ENCODE measurements at regions not wholly inside any gene's neighbourhood (a gene's known extent, or its start where the extent isn't known, plus 50 kb on each side); places are given as distances from the start of the nearest gene placed in this dataset.
"Not testable (repeated sequence)": the region's sequence is repeated elsewhere in the genome, so short reads cannot be mapped to it uniquely, and the experiment has no call there.

DNA sequence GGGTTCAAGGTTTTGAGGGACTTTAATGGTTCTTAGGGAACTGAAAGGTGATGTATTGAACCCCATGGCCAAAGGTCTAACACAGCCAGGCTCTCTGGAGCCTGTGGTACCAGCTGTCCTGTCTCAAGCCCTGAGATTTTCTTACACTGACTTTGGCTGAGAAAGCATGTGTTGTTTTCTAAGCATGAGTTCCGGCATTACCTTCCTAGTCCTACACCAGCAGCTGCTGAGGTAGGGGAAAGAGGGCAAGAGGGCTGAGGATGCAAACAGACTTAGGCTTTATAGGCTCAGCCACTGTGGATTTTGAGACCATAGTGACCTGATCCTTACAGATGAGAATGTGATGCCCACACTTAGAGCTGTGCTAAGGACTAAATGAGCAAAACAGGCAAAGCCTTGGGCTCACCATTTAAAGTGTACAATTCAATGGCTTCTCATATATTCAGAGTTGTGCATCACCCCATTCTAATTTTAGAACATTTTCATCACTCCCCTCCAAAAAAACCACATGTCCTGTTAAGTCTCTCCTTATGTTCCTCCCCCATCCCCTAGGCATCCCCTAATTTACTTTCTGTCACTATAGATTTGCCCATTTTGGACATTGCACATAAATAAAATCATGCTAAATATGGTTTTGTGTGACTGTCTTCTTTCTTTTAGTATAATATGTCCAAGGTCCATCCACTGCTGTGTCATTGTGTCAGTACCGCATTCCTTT is 99.7 kb upstream of the OTOS start:
- Histone ChIP-seq H3K4me3 (no peak overlapping the region), H3K36me3 (no peaks in the 10 kb centered on the region), H3K9ac (ENCODE audit: low read depth in 2 of 2, low read length in 2 of 2) (no peak overlapping the region), H3K4me1 (no peaks in the 10 kb centered on the region), H3K27me3 (no peaks in the 10 kb centered on the region), H3K9me3 (no peaks in the 10 kb centered on the region), H3K27ac (no peak overlapping the region)
- no peak for DNase-seq
- intact Hi-C loops (cut with DNase I) = no loop called here
- no peak for TF ChIP-seq CTCF (IDR thresholded peaks at IDR 0.05)

GRCh38 chr2:240240781-240241180 is 100.3 kb upstream of the OTOS start:
- H3K4me1 ChIP-seq = no peaks in the 10 kb centered on the region
- H3K9me3 ChIP-seq = no peaks in the 10 kb centered on the region
- DNase-seq = no peak
- no peak for TF ChIP-seq CTCF (IDR thresholded peaks at IDR 0.05)
- no peak overlapping the region for H3K9ac ChIP-seq (ENCODE audit: low read depth in 2 of 2, low read length in 2 of 2)
- H3K36me3 ChIP-seq = no peaks in the 10 kb centered on the region
- no peak overlapping the region for H3K4me3 ChIP-seq
- intact Hi-C loops (cut with DNase I) = no loop called here
- H3K27ac ChIP-seq = no peak overlapping the region
- H3K27me3 ChIP-seq = no peaks in the 10 kb centered on the region

GRCh38 chr2:240241572-240241971 is 101.1 kb upstream of the OTOS start:
- intact Hi-C loops (cut with DNase I) = no loop called here
- Histone ChIP-seq H3K27ac (no peak overlapping the region), H3K9me3 (no peaks in the 10 kb centered on the region), H3K4me1 (no peaks in the 10 kb centered on the region), H3K9ac (ENCODE audit: low read depth in 2 of 2, low read length in 2 of 2) (no peak overlapping the region), H3K27me3 (no peaks in the 10 kb centered on the region), H3K4me3 (no peak overlapping the region), H3K36me3 (no peaks in the 10 kb centered on the region)
- no peak for TF ChIP-seq CTCF (IDR thresholded peaks at IDR 0.05)
- DNase-seq = no peak

GRCh38 chr2:240243049-240243448 is 102.6 kb upstream of the OTOS start:
- peak; percentile 7 for DNase-seq
- intact Hi-C loops (cut with DNase I); H3K4me3 ChIP-seq; H3K36me3 ChIP-seq; H3K9ac ChIP-seq (ENCODE audit: low read depth in 2 of 2, low read length in 2 of 2); H3K27ac ChIP-seq; H3K4me1 ChIP-seq; H3K27me3 ChIP-seq; H3K9me3 ChIP-seq: not testable (repeated sequence)

DNA sequence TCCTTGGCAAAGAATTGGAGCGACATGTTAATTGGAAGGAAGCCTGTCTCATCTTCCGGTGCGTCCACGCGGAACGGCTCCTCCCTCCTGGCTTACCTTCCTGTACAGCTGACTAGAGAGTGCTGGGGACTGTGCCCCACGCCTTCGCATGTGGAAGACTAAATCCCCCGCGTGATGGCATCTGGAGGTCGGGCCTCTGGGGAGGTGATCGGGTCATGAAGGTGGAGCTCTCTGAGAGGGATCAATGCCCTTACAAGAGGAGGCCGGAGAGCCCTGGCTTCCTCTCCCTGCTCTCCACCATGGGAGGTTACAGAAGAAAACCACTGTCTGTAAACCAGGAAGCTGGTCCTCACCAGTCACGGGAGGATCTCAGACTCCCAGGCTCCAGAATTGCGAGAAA is 104.1 kb upstream of the OTOS start:
- intact Hi-C loops (cut with DNase I) = no loop called here
- Histone ChIP-seq H3K27ac (no peak overlapping the region), H3K9ac (ENCODE audit: low read depth in 2 of 2, low read length in 2 of 2) (no peak overlapping the region), H3K36me3 (no peaks in the 10 kb centered on the region), H3K9me3 (no peaks in the 10 kb centered on the region), H3K4me3 (no peak overlapping the region), H3K27me3 (no peaks in the 10 kb centered on the region), H3K4me1 (no peaks in the 10 kb centered on the region)
- no peak for TF ChIP-seq CTCF (IDR thresholded peaks at IDR 0.05)
- DNase-seq = peak; percentile 10

DNA sequence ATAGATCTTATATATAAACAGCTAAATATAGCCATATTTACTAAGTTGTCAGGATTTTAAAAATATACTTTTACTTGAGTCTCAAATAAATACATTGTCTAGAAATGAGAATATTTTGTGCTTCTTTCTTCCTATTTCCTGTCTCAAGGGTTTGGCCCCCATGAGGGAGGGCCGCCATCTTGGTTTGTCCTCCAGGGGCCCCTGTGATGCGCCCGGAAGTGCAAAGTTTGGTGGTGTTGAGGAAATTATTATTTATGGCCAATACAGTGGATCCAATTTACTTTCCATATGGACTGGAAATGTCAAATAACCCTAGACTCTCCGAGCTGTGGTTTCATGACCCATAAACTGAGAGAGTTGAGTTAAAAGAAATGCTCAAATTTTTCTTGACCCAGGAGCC is 104.7 kb upstream of the OTOS start:
- Histone ChIP-seq H3K36me3 (no peaks in the 10 kb centered on the region), H3K27ac (no peak overlapping the region), H3K9me3 (no peaks in the 10 kb centered on the region), H3K4me1 (no peaks in the 10 kb centered on the region), H3K4me3 (no peak overlapping the region), H3K9ac (ENCODE audit: low read depth in 2 of 2, low read length in 2 of 2) (no peak overlapping the region), H3K27me3 (no peaks in the 10 kb centered on the region)
- intact Hi-C loops (cut with DNase I) = no loop called here
- TF ChIP-seq CTCF (IDR thresholded peaks at IDR 0.05) = no peak
- DNase-seq = peak; percentile 4

Measured in colonic mucosa (tissue), 4 donors.